Upper lobe of right lung (tissue), 1 donor: ENCODE measurements at regions not wholly inside any gene's neighbourhood (a gene's known extent, or its start where the extent isn't known, plus 50 kb on each side); places are given as distances from the start of the nearest gene placed in this dataset.
"Not testable (repeated sequence)": the region's sequence is repeated elsewhere in the genome, so short reads cannot be mapped to it uniquely, and the experiment has no call there.

Source experiments
- ATAC-seq: fragments of 200-7000 bp; cut with Tn5 transposase; one replicate; pipeline ENCODE4 v1.9.1; 2020; ENCODE audit warnings: mild to moderate bottlenecking, moderate library complexity
- DNase-seq: peaks from one replicate; pipeline ENCODE4 v3.0.0-alpha.2; 2020
- H3K27ac ChIP-seq: fragments of 200-600 bp; one replicate; pipeline ENCODE4 v1.8.0; 2022
- H3K27me3 ChIP-seq: fragments of 200-600 bp; one replicate; pipeline ENCODE4 v1.8.0; 2022; ENCODE audit warnings: mild to moderate bottlenecking
- H3K36me3 ChIP-seq: fragments of 200-600 bp; one replicate; pipeline ENCODE4 v1.8.0; 2022
- H3K4me1 ChIP-seq: fragments of 200-600 bp; one replicate; pipeline ENCODE4 v1.8.0; 2022
- H3K4me3 ChIP-seq: fragments of 200-600 bp; one replicate; pipeline ENCODE4 v1.8.0; 2022; ENCODE audit warnings: mild to moderate bottlenecking
- H3K9me3 ChIP-seq: fragments of 200-600 bp; one replicate; pipeline ENCODE4 v1.8.0; 2022
- intact Hi-C: fragments of 100-400 bp; cut with DNase I; formaldehyde crosslinking; loops from one replicate; pipeline ENCODE4 v1.11.0; 2022
- TF ChIP-seq, protein P1 (sequence below): fragments of 200-600 bp; IDR thresholded peaks from one replicate; pipeline ENCODE4 v1.8.0; 2022; ENCODE audit warnings: antibody characterized with exemption
- donor health status: DM: no; HTN: yes; CAD: no; lungs with severe emphysema.

DNA sequence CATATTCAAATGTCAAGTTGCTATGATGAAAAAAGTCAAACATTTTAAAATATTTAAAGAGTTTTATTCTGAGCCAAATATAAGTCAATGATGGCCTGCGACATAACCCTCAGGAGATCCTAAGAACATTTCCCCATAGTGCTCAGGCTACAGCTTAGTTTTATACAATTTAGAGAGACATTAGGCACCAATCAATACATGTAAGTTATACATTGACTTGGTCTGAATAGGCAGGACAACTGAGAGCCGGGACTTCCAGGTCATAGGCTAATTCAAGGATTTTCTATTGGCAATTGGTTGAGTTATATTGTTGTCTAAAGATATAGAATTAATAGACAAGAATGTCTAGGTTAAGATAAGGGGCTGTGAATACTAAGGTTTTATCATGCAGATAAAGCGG, 64.5 kb downstream of the UGT2B28 start:
- ATAC-seq, H3K27ac ChIP-seq, DNase-seq, intact Hi-C loops, H3K4me1 ChIP-seq, H3K27me3 ChIP-seq, H3K9me3 ChIP-seq, H3K4me3 ChIP-seq, H3K36me3 ChIP-seq: not testable (repeated sequence)

DNA sequence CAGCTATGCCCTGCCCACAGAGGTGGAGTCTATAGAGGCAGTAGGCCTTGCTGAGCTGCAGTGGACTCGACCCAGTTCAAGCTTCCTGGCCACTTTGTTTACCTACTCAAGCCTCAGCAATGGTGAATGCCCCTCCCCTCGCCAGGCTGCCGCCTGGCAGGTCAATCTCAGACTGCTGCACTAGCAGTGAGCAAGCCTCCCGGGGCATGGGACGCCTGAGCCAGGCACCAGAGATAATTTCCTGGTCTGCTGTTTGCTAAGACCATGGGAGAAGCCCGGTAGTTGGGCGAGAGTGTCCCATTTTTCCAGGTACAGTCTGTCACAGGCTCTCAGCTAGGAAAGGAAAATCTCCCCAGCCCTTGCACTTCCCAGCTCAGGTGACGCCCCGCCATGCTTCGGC, 68.5 kb downstream of the UGT2B28 start:
- ATAC-seq, H3K4me3 ChIP-seq, H3K27me3 ChIP-seq, intact Hi-C loops, DNase-seq, H3K4me1 ChIP-seq, H3K27ac ChIP-seq, H3K9me3 ChIP-seq, H3K36me3 ChIP-seq: not testable (repeated sequence)

DNA sequence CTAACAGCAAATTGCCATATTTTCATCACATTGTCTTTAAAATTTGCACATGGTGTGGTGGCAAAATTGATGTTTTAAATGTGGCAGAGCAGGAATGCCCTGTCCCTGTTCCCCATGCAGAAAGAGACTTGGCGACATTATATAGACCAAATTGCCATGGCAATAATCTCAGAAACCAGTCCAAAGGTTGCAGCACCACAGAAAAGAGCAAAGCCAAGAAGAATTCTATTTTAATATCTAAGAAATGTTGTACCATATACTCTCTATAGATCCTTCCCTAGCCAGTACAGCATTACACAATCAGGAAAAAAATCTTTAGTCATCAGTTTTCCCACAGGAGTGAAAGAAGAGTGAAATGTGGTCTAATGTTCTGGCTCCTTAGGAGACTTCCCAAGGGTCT, 80.0 kb downstream of the UGT2B28 start:
- Histone ChIP-seq H3K36me3 (no peaks in the 10 kb centered on the region), H3K4me1 (no peaks in the 10 kb centered on the region), H3K27ac (no peak overlapping the region), H3K4me3 (no peak overlapping the region), H3K27me3 (no peaks in the 10 kb centered on the region), H3K9me3 (no peaks in the 10 kb centered on the region)
- TF ChIP-seq, protein P1, sequence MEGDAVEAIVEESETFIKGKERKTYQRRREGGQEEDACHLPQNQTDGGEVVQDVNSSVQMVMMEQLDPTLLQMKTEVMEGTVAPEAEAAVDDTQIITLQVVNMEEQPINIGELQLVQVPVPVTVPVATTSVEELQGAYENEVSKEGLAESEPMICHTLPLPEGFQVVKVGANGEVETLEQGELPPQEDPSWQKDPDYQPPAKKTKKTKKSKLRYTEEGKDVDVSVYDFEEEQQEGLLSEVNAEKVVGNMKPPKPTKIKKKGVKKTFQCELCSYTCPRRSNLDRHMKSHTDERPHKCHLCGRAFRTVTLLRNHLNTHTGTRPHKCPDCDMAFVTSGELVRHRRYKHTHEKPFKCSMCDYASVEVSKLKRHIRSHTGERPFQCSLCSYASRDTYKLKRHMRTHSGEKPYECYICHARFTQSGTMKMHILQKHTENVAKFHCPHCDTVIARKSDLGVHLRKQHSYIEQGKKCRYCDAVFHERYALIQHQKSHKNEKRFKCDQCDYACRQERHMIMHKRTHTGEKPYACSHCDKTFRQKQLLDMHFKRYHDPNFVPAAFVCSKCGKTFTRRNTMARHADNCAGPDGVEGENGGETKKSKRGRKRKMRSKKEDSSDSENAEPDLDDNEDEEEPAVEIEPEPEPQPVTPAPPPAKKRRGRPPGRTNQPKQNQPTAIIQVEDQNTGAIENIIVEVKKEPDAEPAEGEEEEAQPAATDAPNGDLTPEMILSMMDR = no peak
- DNase-seq (no peak), ATAC-seq (no peak)
- intact Hi-C loops = no loop called here

DNA sequence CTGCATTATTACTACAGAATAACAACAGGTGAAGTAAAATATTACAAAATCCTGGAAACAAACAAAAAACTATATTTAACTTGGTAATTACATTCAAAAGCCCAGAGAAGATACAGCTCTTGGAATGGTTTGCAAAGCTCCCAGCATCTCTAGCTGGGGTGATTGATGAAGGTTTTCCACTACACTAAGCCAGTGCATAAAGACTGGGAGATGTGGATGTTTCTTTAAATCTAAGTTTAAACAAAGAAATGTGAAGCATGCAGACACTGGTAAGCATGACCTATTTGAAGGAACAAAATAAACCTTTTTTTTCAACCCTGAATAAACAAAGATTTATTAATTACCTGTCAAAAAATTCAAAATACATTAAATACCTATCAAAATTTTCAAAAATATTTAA, 80.5 kb downstream of the UGT2B28 start:
- intact Hi-C loops, DNase-seq, H3K27me3 ChIP-seq, H3K36me3 ChIP-seq, ATAC-seq, H3K4me1 ChIP-seq, H3K27ac ChIP-seq, H3K9me3 ChIP-seq, H3K4me3 ChIP-seq: not testable (repeated sequence)

DNA sequence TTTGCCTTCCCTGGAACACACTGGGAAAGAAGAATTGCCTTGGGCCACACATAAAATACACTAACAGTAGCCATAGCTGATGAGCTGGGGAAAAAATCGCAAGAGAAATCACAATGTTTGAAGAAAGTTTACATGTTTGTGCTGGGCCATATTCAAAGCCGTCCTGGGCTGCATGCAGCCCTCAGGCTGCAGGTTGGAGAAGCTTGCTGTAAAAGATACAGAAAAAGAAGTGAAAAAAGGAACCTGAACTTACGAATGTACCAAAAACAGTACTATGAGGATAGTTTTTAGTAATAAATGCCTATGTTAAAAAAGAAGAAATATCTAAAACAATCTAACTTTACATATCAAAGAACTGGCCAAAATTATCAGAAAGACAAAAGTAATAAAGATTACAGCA, 82.1 kb downstream of the UGT2B28 start:
- intact Hi-C loops = no loop called here
- no peaks in the 10 kb centered on the region for H3K36me3 ChIP-seq
- TF ChIP-seq, protein P1 = no peak
- DNase-seq (no peak), ATAC-seq (no peak)
- H3K9me3 ChIP-seq = no peaks in the 10 kb centered on the region
- H3K4me1 ChIP-seq = no peaks in the 10 kb centered on the region
- no peak overlapping the region for H3K4me3 ChIP-seq
- H3K27me3 ChIP-seq = no peaks in the 10 kb centered on the region
- no peak overlapping the region for H3K27ac ChIP-seq

DNA sequence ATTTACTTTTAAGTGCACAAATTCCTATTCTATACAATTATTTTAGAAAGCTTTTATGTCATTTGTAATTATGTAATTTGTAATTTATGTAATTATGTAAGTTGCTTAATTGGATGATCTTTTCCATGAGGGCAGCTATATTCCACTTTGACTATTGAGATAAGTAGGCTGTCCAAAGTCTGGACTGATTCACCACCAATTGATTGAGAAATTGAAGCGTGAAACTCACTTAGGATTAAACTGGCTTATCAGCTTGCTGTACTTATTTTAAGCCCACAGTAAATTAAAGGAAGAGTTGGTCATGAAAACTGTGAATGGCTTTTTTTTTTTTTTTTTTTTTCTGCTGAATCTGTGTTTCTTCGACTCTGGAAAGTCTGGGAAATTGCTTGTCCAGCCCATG, 87.4 kb downstream of the UGT2B28 start:
- H3K4me3 ChIP-seq, H3K27me3 ChIP-seq, H3K4me1 ChIP-seq, H3K9me3 ChIP-seq, ATAC-seq, H3K36me3 ChIP-seq, DNase-seq, intact Hi-C loops, H3K27ac ChIP-seq: not testable (repeated sequence)

DNA sequence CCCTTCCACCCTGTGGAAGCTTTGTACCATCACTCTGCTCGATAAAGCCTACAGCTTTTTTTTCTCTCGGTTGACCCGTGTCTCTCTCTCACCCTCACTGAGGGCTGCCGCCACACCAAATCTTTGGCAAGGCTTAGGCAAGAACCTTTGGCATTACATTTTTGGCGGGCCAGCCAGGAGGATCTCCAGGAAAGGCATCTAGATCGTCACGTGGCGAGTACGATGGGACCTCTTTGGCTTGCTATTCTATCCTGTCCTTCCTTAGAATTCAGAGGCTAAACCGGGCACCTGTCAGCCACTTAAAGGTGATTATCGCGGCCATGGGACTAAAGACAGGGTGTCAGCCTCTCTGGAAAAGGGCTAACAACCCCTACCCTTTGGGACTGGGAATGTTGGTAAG, 96.2 kb downstream of the UGT2B28 start:
- DNase-seq (peak; percentile 34), ATAC-seq (no peak)
- H3K4me1 ChIP-seq = no peaks in the 10 kb centered on the region
- H3K27me3 ChIP-seq = no peaks in the 10 kb centered on the region
- no peak overlapping the region for H3K4me3 ChIP-seq
- H3K9me3 ChIP-seq = no peaks in the 10 kb centered on the region
- no peak overlapping the region for H3K27ac ChIP-seq
- intact Hi-C loops = no loop called here
- no peaks in the 10 kb centered on the region for H3K36me3 ChIP-seq
- TF ChIP-seq, protein P1 = no peak

DNA sequence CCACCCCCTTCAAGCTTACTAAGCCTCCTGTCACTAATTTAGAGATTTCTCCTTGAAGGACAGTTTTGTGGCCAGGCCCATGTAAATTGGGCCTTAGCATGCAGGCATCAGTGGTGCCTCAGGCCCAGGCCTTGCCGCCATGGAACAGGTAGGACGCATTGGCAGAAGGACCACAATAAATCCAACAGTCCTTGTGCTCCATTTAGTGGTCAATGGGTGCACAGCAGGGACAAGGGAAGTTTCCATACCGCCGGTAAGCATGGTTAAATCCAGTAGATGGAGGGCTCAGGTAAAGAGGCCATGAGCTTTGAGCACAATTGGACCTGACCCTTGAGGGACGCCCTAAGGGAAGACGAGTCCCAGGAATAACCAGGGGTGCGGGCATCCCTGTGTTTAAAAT, 97.3 kb downstream of the UGT2B28 start:
- TF ChIP-seq, protein P1 = no peak
- Histone ChIP-seq H3K27ac (no peak overlapping the region), H3K9me3 (no peaks in the 10 kb centered on the region), H3K4me3 (no peak overlapping the region), H3K27me3 (no peaks in the 10 kb centered on the region), H3K36me3 (no peaks in the 10 kb centered on the region), H3K4me1 (no peaks in the 10 kb centered on the region)
- DNase-seq (no peak), ATAC-seq (no peak)
- intact Hi-C loops = no loop called here
